ENCODE measurements at regions not wholly inside any gene's neighbourhood (a gene's known extent, or its start where the extent isn't known, plus 50 kb on each side); places are given as distances from the start of the nearest gene placed in this dataset.

DNA sequence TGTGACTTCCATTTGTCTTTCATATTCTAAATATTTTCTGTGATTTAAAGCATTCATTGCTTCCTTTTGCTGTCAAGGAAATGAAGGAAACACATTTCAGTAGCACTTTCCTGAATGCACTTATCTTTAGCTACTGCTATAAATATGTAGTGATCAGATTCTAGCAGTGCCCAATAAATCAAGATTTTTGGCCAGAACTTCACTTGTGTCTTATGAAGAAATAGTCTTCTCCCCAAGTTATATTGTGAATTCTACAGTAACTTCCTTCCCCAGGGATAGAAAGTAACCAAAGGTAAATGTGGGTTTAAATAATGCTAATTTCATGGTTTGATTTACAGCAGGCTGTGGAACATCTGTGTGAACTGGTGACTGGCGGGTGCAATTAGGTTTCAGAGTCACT, 77.9 kb downstream of the DMRT2 start:
- no peak overlapping the region for H3K14ac ChIP-seq (ENCODE audit: low read length)
- no peak overlapping the region for H2BK120ac ChIP-seq (ENCODE audit: low read depth, low read length)
- no CpG with 5 or more reads among the region's 1 CpG for WGBS, 2 donors (ENCODE audit: extremely low coverage in 2 of 2, insufficient read length in 2 of 2, insufficient replicate concordance in 1 of 2)
- H2BK15ac ChIP-seq (ENCODE audit: low read length) = no peak overlapping the region
- no peak overlapping the region for H2AK5ac ChIP-seq (ENCODE audit: low read depth, low read length)
- no peak overlapping the region for H3K4me2 ChIP-seq (ENCODE audit: insufficient read depth, low read length, poor library complexity, severe bottlenecking)
- no peak for DNase-seq (ENCODE audit: low spot score)
- no peak overlapping the region for H3K4me3 ChIP-seq (ENCODE audit: low read length in 2 of 2)
- H3K36me3 ChIP-seq (replicated peaks in 1 of 2; ENCODE audit: control insufficient read depth in 2 of 2, insufficient read depth in 2 of 2, low read length in 2 of 2) = no peaks in the 10 kb centered on the region
- peaks cover 0 to 2% of the 10 kb centered on the region in 2 donors for H3K4me1 ChIP-seq (ENCODE audit: control insufficient read depth in 2 of 2, insufficient read depth in 1 of 2, low read depth in 1 of 2, low read length in 2 of 2)
- H3K27ac ChIP-seq (replicated peaks; ENCODE audit: low read length) = no peak overlapping the region
- H3K9me3 ChIP-seq (replicated peaks in 1 of 2; ENCODE audit: control insufficient read depth in 2 of 2, insufficient read depth in 1 of 2, low read depth in 1 of 2, low read length in 2 of 2) = no peaks in the 10 kb centered on the region
- no peak overlapping the region for H3K4ac ChIP-seq (ENCODE audit: low read length)
- H2AFZ ChIP-seq (ENCODE audit: low read length) = no peak overlapping the region
- H4K8ac ChIP-seq (ENCODE audit: low read depth, low read length) = no peak overlapping the region
- H3K79me1 ChIP-seq (ENCODE audit: low read depth, low read length) = no peaks in the 10 kb centered on the region
- no peak overlapping the region for H4K91ac ChIP-seq (ENCODE audit: low read depth, low read length, poor library complexity)
- no peak overlapping the region for H3K18ac ChIP-seq (ENCODE audit: low read length)
- no peaks in the 10 kb centered on the region for H3K27me3 ChIP-seq (ENCODE audit: control insufficient read depth in 3 of 3, insufficient read depth in 3 of 3, low read depth in 1 of 3, low read length in 3 of 3)
- no peak overlapping the region for H2BK12ac ChIP-seq (ENCODE audit: low read length)
- no peak overlapping the region for H3K23ac ChIP-seq (ENCODE audit: low read depth, low read length, poor library complexity)
- H3K9ac ChIP-seq (ENCODE audit: low read depth, low read length, poor library complexity) = no peak overlapping the region
- no peak overlapping the region for H2BK5ac ChIP-seq (ENCODE audit: low read length)

DNA sequence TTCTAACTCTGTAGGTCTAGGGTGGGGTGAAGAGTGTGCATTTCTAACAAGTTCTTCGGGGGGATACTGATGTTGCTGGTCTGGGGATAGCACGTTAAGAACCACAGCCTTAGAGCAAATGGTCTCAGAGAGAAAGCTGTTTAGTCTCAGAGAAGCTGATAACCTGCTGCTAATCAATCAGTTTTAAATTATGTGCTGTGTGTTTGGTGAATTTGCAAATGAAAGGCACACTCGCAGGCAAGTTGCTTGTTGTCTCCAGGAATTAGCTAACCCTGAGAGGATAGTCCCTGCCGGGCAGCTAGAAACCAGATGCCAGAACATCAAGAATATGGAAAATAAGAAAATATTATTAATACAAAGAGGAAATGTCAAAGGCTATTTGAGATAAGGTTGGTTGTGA, 79.2 kb downstream of the DMRT2 start:
- H3K9ac ChIP-seq (ENCODE audit: low read depth, low read length, poor library complexity) = no peak overlapping the region
- H3K27ac ChIP-seq (replicated peaks; ENCODE audit: low read length) = no peak overlapping the region
- no peak overlapping the region for H3K18ac ChIP-seq (ENCODE audit: low read length)
- no peak overlapping the region for H2BK5ac ChIP-seq (ENCODE audit: low read length)
- H3K4me2 ChIP-seq (ENCODE audit: insufficient read depth, low read length, poor library complexity, severe bottlenecking) = no peak overlapping the region
- H2AK5ac ChIP-seq (ENCODE audit: low read depth, low read length) = no peak overlapping the region
- H3K79me1 ChIP-seq (ENCODE audit: low read depth, low read length) = no peaks in the 10 kb centered on the region
- no peak for DNase-seq (ENCODE audit: low spot score)
- H4K91ac ChIP-seq (ENCODE audit: low read depth, low read length, poor library complexity) = no peak overlapping the region
- no peak overlapping the region for H3K4me3 ChIP-seq (ENCODE audit: low read length in 2 of 2)
- no peak overlapping the region for H2BK120ac ChIP-seq (ENCODE audit: low read depth, low read length)
- no peak overlapping the region for H3K14ac ChIP-seq (ENCODE audit: low read length)
- no peak overlapping the region for H4K8ac ChIP-seq (ENCODE audit: low read depth, low read length)
- no CpG with 5 or more reads among the region's 4 CpGs for WGBS, 2 donors (ENCODE audit: extremely low coverage in 2 of 2, insufficient read length in 2 of 2, insufficient replicate concordance in 1 of 2)
- peaks cover 0 to 2% of the 10 kb centered on the region in 2 donors for H3K4me1 ChIP-seq (ENCODE audit: control insufficient read depth in 2 of 2, insufficient read depth in 1 of 2, low read depth in 1 of 2, low read length in 2 of 2)
- no peaks in the 10 kb centered on the region for H3K9me3 ChIP-seq (replicated peaks in 1 of 2; ENCODE audit: control insufficient read depth in 2 of 2, insufficient read depth in 1 of 2, low read depth in 1 of 2, low read length in 2 of 2)
- H2BK15ac ChIP-seq (ENCODE audit: low read length) = no peak overlapping the region
- H3K23ac ChIP-seq (ENCODE audit: low read depth, low read length, poor library complexity) = no peak overlapping the region
- H3K4ac ChIP-seq (ENCODE audit: low read length) = no peak overlapping the region
- H2AFZ ChIP-seq (ENCODE audit: low read length) = no peak overlapping the region
- H3K27me3 ChIP-seq (ENCODE audit: control insufficient read depth in 3 of 3, insufficient read depth in 3 of 3, low read depth in 1 of 3, low read length in 3 of 3) = no peaks in the 10 kb centered on the region
- no peaks in the 10 kb centered on the region for H3K36me3 ChIP-seq (replicated peaks in 1 of 2; ENCODE audit: control insufficient read depth in 2 of 2, insufficient read depth in 2 of 2, low read length in 2 of 2)
- H2BK12ac ChIP-seq (ENCODE audit: low read length) = no peak overlapping the region

DNA sequence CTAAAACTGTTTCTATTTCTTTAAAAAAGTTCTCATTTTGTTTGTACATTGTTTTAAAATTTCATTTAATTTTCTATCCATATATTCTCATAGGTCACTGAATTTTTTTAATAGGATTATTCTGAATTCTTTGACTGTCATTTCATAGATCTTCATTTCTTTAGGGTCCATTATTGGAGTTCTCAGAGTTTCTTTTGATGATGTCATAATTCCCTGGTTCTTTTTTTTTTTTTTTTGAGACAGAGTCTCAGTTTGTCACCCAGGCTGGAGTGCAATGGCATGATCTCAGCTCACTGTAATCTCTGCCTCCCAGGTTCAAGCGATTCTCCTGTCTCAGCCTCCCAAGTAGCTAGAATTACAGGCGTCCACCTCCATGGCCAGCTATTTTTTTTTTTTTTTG, 89.9 kb downstream of the DMRT2 start:
- H3K27me3 ChIP-seq (ENCODE audit: control insufficient read depth in 3 of 3, insufficient read depth in 3 of 3, low read depth in 1 of 3, low read length in 3 of 3) = no peaks in the 10 kb centered on the region
- H3K14ac ChIP-seq (ENCODE audit: low read length) = no peak overlapping the region
- H3K4me2 ChIP-seq (ENCODE audit: insufficient read depth, low read length, poor library complexity, severe bottlenecking) = no peak overlapping the region
- H2AFZ ChIP-seq (ENCODE audit: low read length) = no peak overlapping the region
- H3K4me1 ChIP-seq (ENCODE audit: control insufficient read depth in 2 of 2, insufficient read depth in 1 of 2, low read depth in 1 of 2, low read length in 2 of 2) = no peaks in the 10 kb centered on the region
- no peak overlapping the region for H3K23ac ChIP-seq (ENCODE audit: low read depth, low read length, poor library complexity)
- no peak overlapping the region for H3K27ac ChIP-seq (replicated peaks; ENCODE audit: low read length)
- H3K9ac ChIP-seq (ENCODE audit: low read depth, low read length, poor library complexity) = no peak overlapping the region
- H3K79me1 ChIP-seq (ENCODE audit: low read depth, low read length) = no peaks in the 10 kb centered on the region
- H2BK12ac ChIP-seq (ENCODE audit: low read length) = no peak overlapping the region
- H2BK120ac ChIP-seq (ENCODE audit: low read depth, low read length) = no peak overlapping the region
- H2AK5ac ChIP-seq (ENCODE audit: low read depth, low read length) = no peak overlapping the region
- H2BK5ac ChIP-seq (ENCODE audit: low read length) = no peak overlapping the region
- no peaks in the 10 kb centered on the region for H3K9me3 ChIP-seq (replicated peaks in 1 of 2; ENCODE audit: control insufficient read depth in 2 of 2, insufficient read depth in 1 of 2, low read depth in 1 of 2, low read length in 2 of 2)
- no peak overlapping the region for H3K18ac ChIP-seq (ENCODE audit: low read length)
- no peaks in the 10 kb centered on the region for H3K36me3 ChIP-seq (replicated peaks in 1 of 2; ENCODE audit: control insufficient read depth in 2 of 2, insufficient read depth in 2 of 2, low read length in 2 of 2)
- H4K91ac ChIP-seq (ENCODE audit: low read depth, low read length, poor library complexity) = no peak overlapping the region
- no peak overlapping the region for H4K8ac ChIP-seq (ENCODE audit: low read depth, low read length)
- DNase-seq (ENCODE audit: low spot score) = no peak
- no peak overlapping the region for H3K4ac ChIP-seq (ENCODE audit: low read length)
- H2BK15ac ChIP-seq (ENCODE audit: low read length) = no peak overlapping the region
- H3K4me3 ChIP-seq (ENCODE audit: low read length in 2 of 2) = no peak overlapping the region
- no CpG with 5 or more reads among the region's 2 CpGs for WGBS, 2 donors (ENCODE audit: extremely low coverage in 2 of 2, insufficient read length in 2 of 2, insufficient replicate concordance in 1 of 2)

DNA sequence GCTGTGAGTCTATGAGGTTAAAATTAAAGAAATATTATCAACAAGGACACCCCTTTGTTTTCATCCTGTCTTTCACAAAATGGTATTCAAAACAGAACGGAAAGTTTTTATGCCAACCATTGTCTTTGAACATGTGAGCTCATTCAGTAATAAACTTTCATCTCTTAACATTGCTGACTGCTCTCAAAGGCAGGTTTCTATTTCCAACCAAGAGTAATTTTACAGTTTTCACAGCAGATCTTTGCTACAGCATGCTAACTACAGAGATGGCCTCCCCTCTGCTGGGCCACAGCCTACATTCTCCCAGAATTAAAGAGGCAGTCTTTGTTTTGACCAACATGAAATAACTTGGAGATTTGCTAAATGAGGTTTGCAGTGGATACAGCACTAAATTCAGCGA, 101.5 kb downstream of the DMRT2 start:
- Histone ChIP-seq H3K4me2 (ENCODE audit: insufficient read depth, low read length, poor library complexity, severe bottlenecking) (no peak overlapping the region), H3K4me1 (ENCODE audit: control insufficient read depth in 2 of 2, insufficient read depth in 1 of 2, low read depth in 1 of 2, low read length in 2 of 2) (no peaks in the 10 kb centered on the region), H3K27ac (replicated peaks; ENCODE audit: low read length) (no peak overlapping the region), H2AFZ (ENCODE audit: low read length) (no peak overlapping the region), H3K79me1 (ENCODE audit: low read depth, low read length) (no peaks in the 10 kb centered on the region), H4K91ac (ENCODE audit: low read depth, low read length, poor library complexity) (no peak overlapping the region), H3K9me3 (replicated peaks in 1 of 2; ENCODE audit: control insufficient read depth in 2 of 2, insufficient read depth in 1 of 2, low read depth in 1 of 2, low read length in 2 of 2) (no peaks in the 10 kb centered on the region), H3K4me3 (ENCODE audit: low read length in 2 of 2) (no peak overlapping the region), H3K14ac (ENCODE audit: low read length) (no peak overlapping the region), H3K23ac (ENCODE audit: low read depth, low read length, poor library complexity) (no peak overlapping the region), H2BK5ac (ENCODE audit: low read length) (no peak overlapping the region), H3K18ac (ENCODE audit: low read length) (no peak overlapping the region), H3K9ac (ENCODE audit: low read depth, low read length, poor library complexity) (no peak overlapping the region), H2AK5ac (ENCODE audit: low read depth, low read length) (no peak overlapping the region), H4K8ac (ENCODE audit: low read depth, low read length) (no peak overlapping the region), H2BK15ac (ENCODE audit: low read length) (no peak overlapping the region), H2BK120ac (ENCODE audit: low read depth, low read length) (no peak overlapping the region), H2BK12ac (ENCODE audit: low read length) (no peak overlapping the region), H3K27me3 (ENCODE audit: control insufficient read depth in 3 of 3, insufficient read depth in 3 of 3, low read depth in 1 of 3, low read length in 3 of 3) (no peaks in the 10 kb centered on the region), H3K36me3 (replicated peaks in 1 of 2; ENCODE audit: control insufficient read depth in 2 of 2, insufficient read depth in 2 of 2, low read length in 2 of 2) (no peaks in the 10 kb centered on the region), H3K4ac (ENCODE audit: low read length) (no peak overlapping the region)
- no CpG with 5 or more reads among the region's 2 CpGs for WGBS, 2 donors (ENCODE audit: extremely low coverage in 2 of 2, insufficient read length in 2 of 2, insufficient replicate concordance in 1 of 2)
- DNase-seq (ENCODE audit: low spot score) = no peak

Data from neuronal stem cell (in vitro differentiated cells).